ENCODE measurements at regions not wholly inside any gene's neighbourhood (a gene's known extent, or its start where the extent isn't known, plus 50 kb on each side); places are given as distances from the start of the nearest gene placed in this dataset.
A peak's percentile ranks its signal among the peaks of the same experiment; 100 is the strongest.

DNA sequence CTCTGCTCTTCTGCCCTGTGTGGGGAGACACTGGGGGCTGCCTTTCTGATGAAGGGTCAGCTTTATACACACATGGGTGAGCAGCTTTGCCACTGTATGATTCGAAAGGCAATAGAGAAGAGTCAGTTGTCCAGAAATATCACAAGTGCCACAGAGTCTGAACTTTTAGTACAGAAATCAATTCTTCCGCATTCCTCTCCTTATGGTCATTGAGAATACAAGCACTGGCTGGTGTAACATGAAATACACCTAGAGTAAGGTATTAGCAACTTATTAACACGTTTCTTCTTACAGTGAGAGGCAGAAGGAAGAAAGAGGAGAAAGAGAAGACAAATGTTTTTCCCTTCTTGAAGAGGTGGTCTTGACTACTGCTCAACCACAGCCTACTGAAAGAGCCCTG, 579.2 kb downstream of the ZEB2 start:
- H3K4me3 ChIP-seq (ENCODE audit: low read depth, low read length) = no peak overlapping the region
- TF ChIP-seq, protein P1, sequence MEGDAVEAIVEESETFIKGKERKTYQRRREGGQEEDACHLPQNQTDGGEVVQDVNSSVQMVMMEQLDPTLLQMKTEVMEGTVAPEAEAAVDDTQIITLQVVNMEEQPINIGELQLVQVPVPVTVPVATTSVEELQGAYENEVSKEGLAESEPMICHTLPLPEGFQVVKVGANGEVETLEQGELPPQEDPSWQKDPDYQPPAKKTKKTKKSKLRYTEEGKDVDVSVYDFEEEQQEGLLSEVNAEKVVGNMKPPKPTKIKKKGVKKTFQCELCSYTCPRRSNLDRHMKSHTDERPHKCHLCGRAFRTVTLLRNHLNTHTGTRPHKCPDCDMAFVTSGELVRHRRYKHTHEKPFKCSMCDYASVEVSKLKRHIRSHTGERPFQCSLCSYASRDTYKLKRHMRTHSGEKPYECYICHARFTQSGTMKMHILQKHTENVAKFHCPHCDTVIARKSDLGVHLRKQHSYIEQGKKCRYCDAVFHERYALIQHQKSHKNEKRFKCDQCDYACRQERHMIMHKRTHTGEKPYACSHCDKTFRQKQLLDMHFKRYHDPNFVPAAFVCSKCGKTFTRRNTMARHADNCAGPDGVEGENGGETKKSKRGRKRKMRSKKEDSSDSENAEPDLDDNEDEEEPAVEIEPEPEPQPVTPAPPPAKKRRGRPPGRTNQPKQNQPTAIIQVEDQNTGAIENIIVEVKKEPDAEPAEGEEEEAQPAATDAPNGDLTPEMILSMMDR (IDR thresholded peaks at IDR 0.05; ENCODE audit: low read depth, low read length, missing control alignments) = no peak
- DNase-seq (ENCODE audit: low read depth) = no peak

DNA sequence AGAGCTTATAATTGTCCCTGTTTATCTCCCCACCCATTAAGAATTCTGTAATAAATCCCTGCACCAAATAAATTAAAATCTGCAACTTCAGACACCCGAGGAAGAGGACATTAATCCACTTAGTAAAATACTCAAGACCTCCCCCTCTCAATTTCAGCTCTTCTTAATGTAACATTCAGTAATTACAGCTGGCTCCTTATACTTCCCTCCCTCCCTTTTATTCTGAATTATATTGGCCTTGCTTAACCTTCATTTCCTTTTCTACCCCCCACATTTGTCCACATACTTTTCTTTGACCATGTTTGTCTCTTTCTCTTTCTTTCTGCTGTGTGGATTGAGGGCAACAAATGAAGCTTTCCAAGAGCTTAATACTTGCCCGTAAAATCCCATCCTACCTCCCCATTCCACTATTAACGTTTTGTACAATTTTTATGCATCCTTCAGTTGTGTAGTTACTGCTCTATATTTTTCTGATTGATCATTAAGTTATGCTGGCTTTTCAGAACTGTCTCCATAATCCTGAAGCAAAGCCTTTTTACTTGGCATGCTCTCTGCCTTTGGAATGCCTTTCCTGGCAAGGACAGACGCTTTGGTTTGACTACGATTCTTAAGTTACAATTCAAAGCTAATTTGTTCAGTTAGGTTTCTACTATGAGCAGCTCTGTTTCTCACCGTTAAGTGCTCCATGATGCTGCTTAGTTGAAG, 580.1 kb downstream of the ZEB2 start:
- TF ChIP-seq, protein P1 (IDR thresholded peaks at IDR 0.05; ENCODE audit: low read depth, low read length, missing control alignments) = no peak
- DNase-seq (ENCODE audit: low read depth) = no peak
- no peak overlapping the region for H3K4me3 ChIP-seq (ENCODE audit: low read depth, low read length)

DNA sequence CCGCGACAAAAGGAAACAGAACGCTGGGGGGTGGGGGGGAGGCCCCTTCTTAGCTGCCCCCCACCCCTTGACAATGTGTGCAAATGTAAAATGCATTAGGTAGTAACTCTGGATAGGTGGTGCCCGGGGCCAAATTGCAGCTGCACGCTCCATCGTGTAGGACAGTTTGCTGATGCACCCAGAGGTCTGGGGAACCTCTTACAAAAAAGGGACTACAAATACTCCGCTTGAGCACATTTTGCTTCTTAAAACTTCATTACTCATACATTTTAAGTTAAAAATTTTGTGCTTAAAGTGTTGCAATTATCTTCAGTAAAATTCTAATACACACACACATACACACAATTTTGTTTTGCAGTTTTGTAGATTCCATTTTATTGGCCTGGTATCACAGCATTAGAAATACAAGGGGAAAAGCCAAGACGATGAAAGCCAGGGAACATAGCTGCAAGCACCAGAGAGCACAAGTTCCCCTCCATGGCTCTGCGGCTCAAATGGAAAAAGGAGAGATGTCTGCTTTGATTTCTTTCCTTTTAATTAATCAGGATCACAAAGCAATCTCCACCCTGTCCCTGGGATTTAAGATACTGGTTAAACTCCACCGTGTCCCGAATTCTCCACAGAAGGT, 582.1 kb downstream of the ZEB2 start:
- TF ChIP-seq, protein P1 (IDR thresholded peaks at IDR 0.05; ENCODE audit: low read depth, low read length, missing control alignments) = no peak
- DNase-seq (ENCODE audit: low read depth) = no peak

DNA sequence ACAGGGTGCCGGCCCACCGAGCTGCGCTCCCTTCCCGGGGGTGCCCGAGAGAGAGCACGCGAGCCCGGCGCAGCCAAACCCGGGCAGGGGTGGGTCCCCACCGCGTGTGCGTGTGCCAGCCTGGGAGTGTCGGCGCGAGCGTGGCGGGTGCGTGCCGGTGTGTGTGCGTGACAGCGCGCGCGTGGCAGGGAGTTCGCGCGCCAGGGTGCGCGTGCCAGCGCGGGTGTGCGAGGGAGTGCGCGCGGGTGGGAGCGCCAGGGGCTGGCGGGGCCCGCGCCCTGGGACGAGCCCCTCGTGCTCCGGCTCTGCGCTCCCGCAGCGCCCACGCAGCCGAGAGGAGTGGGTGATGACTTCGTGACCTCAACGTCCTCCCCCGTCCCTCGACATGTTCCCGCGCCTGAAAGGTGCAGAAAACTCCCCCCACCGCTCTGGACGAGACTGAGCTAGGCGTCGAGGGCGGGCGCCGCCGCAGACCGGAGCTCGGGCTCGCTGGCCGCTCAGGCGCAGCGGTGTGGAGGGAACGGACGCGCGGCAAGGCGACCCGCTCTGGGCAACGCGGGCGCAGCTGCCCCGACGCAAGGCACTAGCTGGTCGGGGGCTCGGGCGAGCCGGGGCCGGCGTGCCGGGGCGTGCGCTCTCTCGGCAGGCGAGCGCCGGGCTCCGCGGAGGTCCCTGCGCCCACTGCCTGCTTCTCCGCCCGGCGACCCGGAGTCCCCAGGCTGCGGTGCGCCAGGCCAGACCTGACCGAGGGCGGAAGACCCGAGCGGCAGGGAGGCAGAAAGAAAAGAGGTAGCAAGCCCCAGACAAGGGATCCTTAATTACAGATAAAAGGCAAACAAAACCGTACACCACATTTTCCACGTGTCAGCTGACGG, 582.8 kb downstream of the ZEB2 start:
- TF ChIP-seq, protein P1 (IDR thresholded peaks at IDR 0.05; ENCODE audit: low read depth, low read length, missing control alignments) = no peak
- no peak for DNase-seq (ENCODE audit: low read depth)
- H3K4me3 ChIP-seq (ENCODE audit: low read depth, low read length) = peak overlapping the region; percentile 51

More for the DNA sequence above, 582.1 kb downstream of the ZEB2 start:
- peak overlapping the region; percentile 51 for H3K4me3 ChIP-seq (ENCODE audit: low read depth, low read length)

DNA sequence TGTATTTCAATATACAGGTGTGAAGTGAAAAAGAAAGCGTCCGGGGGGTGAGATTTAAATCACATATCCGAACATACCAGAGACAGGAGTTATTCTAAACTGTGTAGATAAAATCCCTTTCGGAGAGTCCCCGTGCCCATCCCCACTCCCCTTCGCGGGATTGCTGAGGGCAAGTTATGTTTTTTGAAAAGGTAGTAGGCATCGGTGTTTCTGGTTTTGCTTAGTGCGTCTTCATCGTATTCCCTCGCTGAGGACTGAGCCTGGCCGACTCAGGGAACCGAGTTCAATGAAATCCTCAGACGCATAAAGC, 583.4 kb downstream of the ZEB2 start:
- H3K4me3 ChIP-seq (ENCODE audit: low read depth, low read length) = peak overlapping the region; percentile 51
- DNase-seq (ENCODE audit: low read depth) = no peak
- TF ChIP-seq, protein P1 (IDR thresholded peaks at IDR 0.05; ENCODE audit: low read depth, low read length, missing control alignments) = no peak

DNA sequence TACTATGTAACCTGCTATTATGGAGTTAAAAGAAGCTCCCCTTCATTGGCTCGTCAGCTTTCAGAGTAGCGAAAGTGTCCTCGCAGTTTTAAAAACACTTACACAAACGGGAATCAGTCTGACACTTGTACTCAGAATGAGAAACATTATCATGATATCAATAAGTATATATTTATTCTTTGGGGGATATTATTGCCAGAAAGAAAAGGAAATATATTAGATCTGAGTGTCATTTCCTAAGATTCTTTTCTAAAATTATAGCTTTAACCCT, 584.5 kb downstream of the ZEB2 start:
- no peak for DNase-seq (ENCODE audit: low read depth)
- TF ChIP-seq, protein P1 (IDR thresholded peaks at IDR 0.05; ENCODE audit: low read depth, low read length, missing control alignments) = no peak
- H3K4me3 ChIP-seq (ENCODE audit: low read depth, low read length) = no peak overlapping the region

Data from GM12864 (cell line).